ENCODE measurements at regions not wholly inside any gene's neighbourhood (a gene's known extent, or its start where the extent isn't known, plus 50 kb on each side); places are given as distances from the start of the nearest gene placed in this dataset.
"Not testable (repeated sequence)": the region's sequence is repeated elsewhere in the genome, so short reads cannot be mapped to it uniquely, and the experiment has no call there.

GRCh38 chr6:167709776-167710336 lies 116.9 kb upstream of the AFDN start:
- DNase-seq (ENCODE audit: low spot score): not testable (repeated sequence)

GRCh38 chr6:167710363-167710920 lies 116.3 kb upstream of the AFDN start:
- DNase-seq (ENCODE audit: low spot score): no peak

- DNase-seq (ENCODE audit: low spot score): no peak
Observed at GRCh38 chr6:167711211-167711610, 115.5 kb upstream of the AFDN start.

GRCh38 chr6:167711768-167712730 lies 114.7 kb upstream of the AFDN start:
- DNase-seq (ENCODE audit: low spot score): no peak

- DNase-seq (ENCODE audit: low spot score): no peak
Observed at GRCh38 chr6:167712731-167713475, 113.8 kb upstream of the AFDN start.

GRCh38 chr6:167714152-167714551 lies 112.6 kb upstream of the AFDN start:
- DNase-seq (ENCODE audit: low spot score): no peak

GRCh38 chr6:167717455-167717854 lies 109.3 kb upstream of the AFDN start:
- no peak for DNase-seq (ENCODE audit: low spot score)

GRCh38 chr6:167717867-167718266 lies 108.8 kb upstream of the AFDN start:
- no peak for DNase-seq (ENCODE audit: low spot score)

GRCh38 chr6:167719920-167720319 lies 106.8 kb upstream of the AFDN start:
- DNase-seq (ENCODE audit: low spot score): no peak

GRCh38 chr6:167720456-167721285 lies 106.0 kb upstream of the AFDN start:
- no peak for DNase-seq (ENCODE audit: low spot score)

- DNase-seq (ENCODE audit: low spot score): no peak
Observed at GRCh38 chr6:167721291-167721690, 105.4 kb upstream of the AFDN start.

GRCh38 chr6:167722634-167723309 lies 103.9 kb upstream of the AFDN start:
- no peak for DNase-seq (ENCODE audit: low spot score)

GRCh38 chr6:167726043-167726621 lies 100.6 kb upstream of the AFDN start:
- DNase-seq (ENCODE audit: low spot score): no peak

GRCh38 chr6:167730441-167730840 lies 96.3 kb upstream of the AFDN start:
- no peak for DNase-seq (ENCODE audit: low spot score)

- DNase-seq (ENCODE audit: low spot score): no peak
Observed at GRCh38 chr6:167731216-167731615, 95.5 kb upstream of the AFDN start.

GRCh38 chr6:167731731-167732422 lies 94.8 kb upstream of the AFDN start:
- DNase-seq (ENCODE audit: low spot score): no peak

- no peak for DNase-seq (ENCODE audit: low spot score)
Observed at GRCh38 chr6:167733740-167734661, 92.7 kb upstream of the AFDN start.

GRCh38 chr6:167734662-167735083 lies 92.0 kb upstream of the AFDN start:
- no peak for DNase-seq (ENCODE audit: low spot score)
